HG03575 (cell line): ENCODE measurements at regions not wholly inside any gene's neighbourhood (a gene's known extent, or its start where the extent isn't known, plus 50 kb on each side); places are given as distances from the start of the nearest gene placed in this dataset.

Experiments
- ATAC-seq: cut with Tn5 transposase; IDR thresholded peaks from one replicate; pipeline ENCODE4 v1.9.1; 2021; ENCODE audit not compliant: unreplicated experiment, insufficient number of reproducible peaks, low FRiP score; ENCODE audit errors: extremely low read depth

DNA sequence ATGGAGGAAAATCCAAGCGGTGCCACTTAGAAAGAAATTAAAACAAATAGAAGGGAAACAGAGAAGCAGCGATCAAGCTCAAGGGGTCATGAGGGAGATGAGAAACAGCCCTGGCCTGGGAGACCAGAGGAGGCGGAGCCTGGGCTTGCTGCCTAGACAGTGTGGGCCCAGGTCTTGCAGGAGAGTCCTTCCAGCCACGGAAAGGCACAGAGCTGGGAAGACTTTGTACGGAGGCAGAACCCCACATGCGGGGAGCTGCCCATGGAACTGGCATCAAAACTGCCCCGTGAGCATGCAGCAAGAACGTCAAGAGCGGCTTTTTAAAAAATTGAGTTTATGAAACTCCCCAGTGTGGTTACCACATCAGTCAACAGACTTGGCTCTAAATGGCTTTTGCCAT, 119.4 kb downstream of the IRX1 start:
- ATAC-seq: no peak

DNA sequence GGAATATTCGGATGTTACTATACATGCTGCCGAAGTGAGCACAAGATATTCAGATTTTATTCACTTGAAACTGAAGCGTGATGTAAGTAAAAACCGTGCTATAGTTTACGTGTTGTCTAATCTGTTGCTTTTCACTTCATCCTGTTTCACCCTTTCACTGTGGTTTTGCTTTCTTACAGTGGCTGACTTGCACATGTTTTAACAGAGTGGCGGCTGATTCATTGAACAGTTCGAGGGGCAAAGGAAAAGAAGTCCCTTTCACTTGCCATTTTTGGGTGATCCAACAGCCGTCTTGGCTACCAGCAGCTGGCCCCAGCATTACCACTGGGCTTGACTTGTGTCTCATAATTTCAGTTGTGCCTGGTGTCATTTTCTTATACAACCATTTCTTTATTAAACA, 134.0 kb downstream of the IRX1 start:
- ATAC-seq: no peak

GRCh38 chr5:3734632-3735031, 139.0 kb downstream of the IRX1 start:
- no peak for ATAC-seq

DNA sequence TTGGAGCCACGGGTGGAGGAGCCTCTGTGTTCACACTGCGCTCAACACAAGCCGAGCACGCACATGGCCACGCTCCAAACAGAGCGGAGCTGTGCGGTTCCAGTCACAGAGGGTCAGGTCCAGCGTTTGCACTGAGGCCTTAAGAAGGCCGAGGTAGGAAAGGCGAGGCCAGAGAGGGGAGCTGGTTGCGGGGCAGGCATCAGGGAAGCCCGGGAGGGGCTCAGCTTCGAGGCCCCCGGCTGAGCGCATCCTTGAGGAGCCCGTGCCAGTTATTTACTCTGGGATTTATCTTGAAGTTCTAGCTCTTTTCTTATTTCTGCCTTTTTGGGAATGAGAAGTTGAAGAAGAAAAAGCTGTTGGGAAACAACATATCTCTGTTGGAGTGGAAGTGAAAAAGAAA, 140.8 kb downstream of the IRX1 start:
- no peak for ATAC-seq

DNA sequence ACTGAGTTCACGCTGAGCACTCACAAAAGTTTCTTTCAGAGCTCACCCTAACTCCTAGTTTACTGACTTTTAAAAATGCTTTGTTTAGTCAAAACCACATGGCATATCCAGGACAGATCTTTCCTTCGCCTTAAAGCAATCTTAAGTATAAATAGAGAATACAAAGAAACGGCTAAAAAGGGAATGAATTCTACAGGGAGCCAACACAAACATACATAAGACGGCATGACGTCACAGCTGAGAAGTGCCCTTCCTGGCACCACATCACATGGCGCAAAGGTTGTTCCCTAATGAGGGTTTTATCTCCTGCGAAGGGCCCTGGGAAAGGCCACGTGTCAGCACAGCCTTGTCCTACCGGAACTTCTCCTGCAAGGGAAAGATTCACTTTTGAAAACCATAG, 141.3 kb downstream of the IRX1 start:
- no peak for ATAC-seq

DNA sequence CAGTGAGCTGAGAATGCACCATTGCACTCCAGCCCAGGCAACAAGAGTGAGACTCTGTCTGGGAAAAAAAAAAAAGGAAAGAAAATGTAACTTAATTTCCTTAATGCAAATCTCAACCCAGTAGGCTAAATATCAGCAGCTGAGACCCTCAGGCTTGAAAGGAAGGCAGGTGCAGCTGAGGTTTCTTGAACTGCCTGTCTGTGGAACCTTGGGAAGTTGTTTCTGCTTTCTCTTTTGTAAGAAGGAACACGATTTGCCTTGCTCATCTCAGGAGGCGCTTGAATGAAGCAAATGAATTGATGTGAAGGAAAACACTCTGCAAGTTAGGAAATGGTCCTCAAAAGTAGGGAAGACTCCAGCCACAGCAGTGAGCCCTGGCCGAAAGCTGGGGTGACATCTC, 143.3 kb downstream of the IRX1 start:
- no peak for ATAC-seq

DNA sequence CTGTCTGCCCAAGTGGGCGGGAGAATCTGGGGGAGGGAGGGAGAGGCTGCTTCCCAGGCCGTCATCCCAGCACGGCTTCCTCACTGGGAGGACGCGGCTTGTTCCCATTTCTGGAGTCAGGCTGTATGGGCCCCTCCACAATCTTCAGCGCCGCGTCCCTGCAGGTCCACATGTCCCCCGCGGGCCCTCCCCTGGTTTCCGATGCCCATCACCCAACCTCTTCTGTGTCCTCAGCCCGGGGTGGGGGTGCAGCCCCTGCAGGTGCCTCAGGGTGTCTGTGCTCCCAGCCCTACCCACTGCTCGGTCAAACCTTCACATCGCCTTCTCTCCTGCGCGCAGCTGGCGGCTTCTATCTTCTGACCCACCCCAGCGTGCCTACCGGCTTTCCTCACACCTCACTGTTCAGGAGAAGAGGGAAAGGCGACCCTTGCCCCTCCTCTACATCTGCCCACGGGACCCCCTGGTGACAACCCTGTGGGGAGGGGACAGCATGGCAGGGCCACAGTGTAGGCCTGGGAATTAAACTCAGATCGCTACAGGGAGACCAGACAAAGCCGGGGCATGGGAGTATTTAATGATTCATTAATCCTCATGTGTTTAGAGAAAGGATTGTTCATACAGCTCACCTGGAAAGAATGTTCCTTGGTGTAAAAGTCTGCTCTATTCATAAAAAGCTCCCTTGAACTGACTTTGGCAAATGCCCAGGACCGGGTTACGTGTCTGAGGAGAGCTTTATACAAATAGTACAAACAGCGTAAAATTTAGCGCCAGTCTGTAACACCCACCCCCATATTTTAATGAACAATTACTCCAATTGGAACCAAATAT, 145.1 kb downstream of the IRX1 start:
- no peak for ATAC-seq

GRCh38 chr5:3741374-3741770, 145.7 kb downstream of the IRX1 start:
- ATAC-seq: no peak

GRCh38 chr5:3742750-3743149, 147.1 kb downstream of the IRX1 start:
- no peak for ATAC-seq

DNA sequence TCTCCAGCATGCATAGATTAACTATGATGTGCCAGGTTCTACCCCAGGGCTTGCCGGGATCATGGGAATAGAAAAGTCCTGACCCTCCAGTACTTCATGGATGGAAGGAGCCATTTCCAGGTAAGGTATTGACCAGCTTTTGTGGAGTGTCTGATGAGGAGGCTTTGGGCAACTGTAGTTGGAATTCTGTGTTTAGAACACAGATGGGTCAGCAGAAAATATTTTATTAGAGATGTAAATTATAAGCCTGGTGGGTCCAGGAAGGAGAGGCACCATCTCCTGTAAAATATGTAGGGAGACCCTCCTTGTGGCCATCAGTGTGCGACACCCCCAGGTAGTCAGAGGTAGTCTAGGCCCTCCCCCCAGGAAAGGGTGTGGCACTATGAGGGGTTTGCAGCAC, 156.2 kb downstream of the IRX1 start:
- no peak for ATAC-seq

DNA sequence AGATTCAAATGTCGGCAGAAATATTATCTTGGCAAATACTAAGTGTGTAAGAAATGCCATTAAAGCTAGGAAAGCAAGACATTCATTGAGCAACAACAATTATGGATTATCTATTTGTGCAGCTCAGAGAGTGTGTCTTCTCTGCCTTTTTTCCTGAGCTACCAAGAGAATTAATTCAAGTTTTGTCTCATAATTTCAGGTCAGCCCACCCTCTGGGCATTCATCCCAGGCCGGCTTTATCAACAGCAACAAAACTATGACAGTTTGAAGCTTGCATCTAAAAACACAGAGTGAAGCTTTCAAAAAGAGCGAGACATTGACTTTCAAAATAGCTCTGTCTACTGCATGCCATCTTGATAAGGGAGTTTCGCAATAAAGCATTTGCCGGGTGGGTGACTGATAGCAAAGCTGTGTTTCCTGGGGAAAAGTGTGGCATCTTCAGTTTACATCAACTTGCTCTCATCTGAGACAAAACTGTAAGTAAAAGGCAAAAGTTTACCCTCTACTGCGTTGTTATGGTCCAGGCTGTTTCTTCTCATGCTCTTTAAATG, 182.4 kb downstream of the IRX1 start:
- no peak for ATAC-seq

DNA sequence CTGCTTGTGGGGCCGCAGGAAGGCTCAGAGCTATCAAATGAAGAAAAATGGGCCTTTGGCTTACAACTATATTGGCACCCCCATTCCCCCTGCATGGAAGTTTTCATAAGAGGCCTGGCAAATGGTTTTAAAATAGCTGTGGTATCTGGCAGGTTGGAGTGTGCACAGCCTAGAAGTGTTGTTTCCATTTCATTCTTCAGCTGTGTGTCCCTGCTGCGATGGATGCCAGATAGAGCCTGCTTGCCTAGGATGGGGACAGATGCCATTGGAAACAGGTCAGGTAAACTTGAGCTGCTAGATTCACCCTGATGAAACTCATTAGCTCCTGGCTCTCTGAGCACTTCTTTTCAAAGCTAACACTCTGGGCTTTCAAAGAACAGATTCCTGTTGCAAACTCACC, 183.3 kb downstream of the IRX1 start:
- no peak for ATAC-seq

DNA sequence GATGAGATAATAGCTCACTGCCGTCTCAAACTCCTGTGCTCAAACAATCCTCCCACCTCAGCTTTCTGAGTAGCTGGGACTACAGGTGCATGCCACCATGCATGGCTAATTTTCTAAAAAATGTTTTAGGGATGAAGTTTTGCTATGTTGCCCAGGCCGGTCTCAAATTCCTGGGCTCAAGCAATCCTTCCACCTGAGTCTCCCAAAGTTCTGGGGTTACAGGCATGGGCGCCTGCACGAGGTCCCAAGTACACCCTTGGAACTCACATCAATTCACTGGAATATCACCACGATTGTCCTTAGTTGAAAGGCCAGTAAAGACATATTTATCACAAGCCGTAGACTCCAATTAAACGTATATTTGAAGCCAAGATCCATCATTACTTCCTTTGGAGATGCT, 184.6 kb downstream of the IRX1 start:
- no peak for ATAC-seq

- no peak for ATAC-seq
Observed at GRCh38 chr5:3780907-3781306, 185.3 kb downstream of the IRX1 start.

DNA sequence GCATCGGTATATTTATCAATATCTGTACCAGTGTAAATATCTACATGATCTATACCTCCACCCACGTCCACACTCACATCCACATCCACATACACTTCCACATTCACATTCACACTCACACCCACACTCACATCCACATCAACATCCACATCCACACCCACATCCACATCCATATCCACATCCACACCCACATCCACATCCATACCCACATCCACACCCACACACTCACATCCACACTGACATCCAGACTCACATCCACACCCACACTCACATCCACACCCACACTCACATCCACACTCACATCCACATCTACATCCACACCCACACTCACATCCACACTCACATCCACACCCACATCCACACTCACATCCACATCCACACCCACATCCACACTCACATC, 189.2 kb downstream of the IRX1 start:
- ATAC-seq: no peak

DNA sequence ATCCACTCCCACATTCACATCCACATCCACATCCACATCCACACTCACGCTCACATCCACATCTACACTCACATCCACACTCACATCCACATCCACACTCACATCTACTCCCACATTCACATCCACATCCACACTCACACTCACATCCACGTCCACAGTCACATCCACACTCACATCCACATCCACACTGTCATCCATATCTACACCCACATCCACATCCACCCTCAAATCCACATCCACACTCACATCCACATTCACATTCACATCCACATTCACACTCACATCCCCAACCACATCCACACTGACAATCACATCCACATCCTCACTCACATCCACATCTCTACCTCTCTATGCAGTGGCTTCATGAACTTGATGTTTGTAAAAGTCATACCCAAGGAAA, 190.5 kb downstream of the IRX1 start:
- no peak for ATAC-seq

DNA sequence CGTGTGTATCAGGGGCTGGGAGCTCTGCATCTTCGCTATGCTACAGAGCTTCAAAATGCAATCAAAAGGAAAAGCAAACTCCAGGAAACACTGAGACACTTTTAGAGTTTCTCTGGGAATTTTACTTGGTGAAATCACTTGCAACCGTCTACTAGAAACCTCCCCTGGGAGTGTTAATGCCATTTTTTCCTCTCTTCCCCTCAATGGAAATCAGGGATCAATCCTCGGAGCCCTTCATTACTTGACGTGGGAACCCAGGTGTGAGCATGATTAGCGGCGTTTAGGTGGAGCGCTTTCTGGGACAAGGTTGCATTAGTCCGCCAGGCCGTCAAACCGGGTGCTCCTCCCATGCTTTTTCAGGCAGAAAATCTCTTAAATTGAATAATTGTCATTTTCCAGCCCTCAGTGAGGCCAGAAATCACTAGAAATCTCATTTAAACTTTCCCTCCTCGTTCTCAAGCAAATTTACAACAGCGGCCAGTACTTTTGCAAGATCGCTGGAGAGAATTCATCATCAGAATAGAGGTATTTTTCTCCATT, 191.3 kb downstream of the IRX1 start:
- ATAC-seq: no peak

DNA sequence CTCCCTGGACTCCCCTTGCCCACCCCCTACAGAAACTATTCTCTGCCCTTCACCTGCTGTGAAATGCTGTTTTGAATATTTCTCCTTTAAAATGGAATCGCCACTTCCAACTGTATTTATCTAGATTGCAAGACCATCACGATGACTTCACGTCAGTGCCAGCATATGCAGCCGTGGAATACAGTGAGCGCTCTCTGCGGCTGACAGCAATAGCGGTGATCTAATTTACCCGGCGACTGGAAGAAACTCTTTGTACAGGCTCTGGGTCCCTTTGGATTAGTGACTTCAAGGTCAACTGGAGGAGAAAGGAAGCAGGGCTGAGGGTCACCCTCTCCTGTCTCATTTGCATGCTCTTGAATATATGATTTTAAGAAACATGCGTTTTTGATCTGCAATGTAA, 192.0 kb downstream of the IRX1 start:
- ATAC-seq: no peak

GRCh38 chr5:3789519-3790193, 194.0 kb downstream of the IRX1 start:
- ATAC-seq: no peak

DNA sequence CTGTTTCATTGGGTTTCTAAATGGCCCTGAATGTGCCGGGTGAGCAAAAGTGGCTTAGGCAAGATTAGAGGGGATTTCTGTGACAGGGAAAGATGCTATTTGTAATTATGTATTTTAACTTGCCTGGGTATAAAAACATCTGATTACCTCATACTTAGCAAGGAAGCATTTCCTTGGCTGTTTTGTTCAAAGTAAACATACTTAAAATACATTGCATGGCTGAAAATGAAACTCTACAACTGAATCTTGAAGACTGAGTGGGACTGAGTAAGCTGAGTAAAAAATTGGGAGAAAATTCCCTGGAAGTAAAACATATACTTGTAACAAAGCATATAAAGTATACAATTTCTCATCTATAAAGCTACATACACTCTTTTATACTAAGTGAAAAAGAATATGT, 197.5 kb downstream of the IRX1 start:
- no peak for ATAC-seq
